Keratinocyte (primary cell): ENCODE measurements at regions not wholly inside any gene's neighbourhood (a gene's known extent, or its start where the extent isn't known, plus 50 kb on each side); places are given as distances from the start of the nearest gene placed in this dataset.
A peak's percentile ranks its signal among the peaks of the same experiment; 100 is the strongest.

Experiments
- DNase-seq: peaks from one replicate; pipeline ENCODE4 v3.0.0-alpha.2; 2011; ENCODE audit warnings: low read depth, missing footprints, low spot score
- FAIRE-seq: peaks from 2 replicates; lab custom pipeline; 2011; peaks lifted over from hg19 to GRCh38; lab: Jason Lieb, UNC
- H2AFZ ChIP-seq: 2 replicates; pipeline ENCODE4 v1.6.0; 2012; ENCODE audit warnings: low read length, control low read depth, inconsistent platforms; ENCODE audit not compliant: control insufficient read depth
- H3K27ac ChIP-seq: 2 replicates; pipeline ENCODE4 v1.5.1; 2011; ENCODE audit warnings: low read length; ENCODE audit not compliant: control insufficient read depth, insufficient read depth
- H3K27me3 ChIP-seq: 3 replicates; pipeline ENCODE4 v1.6.0; 2011; ENCODE audit warnings: low read length; ENCODE audit not compliant: control insufficient read depth, insufficient read depth; ENCODE audit errors: extremely low read depth
- H3K36me3 ChIP-seq, 2 experiments: 2 replicates in 1 of 2; 3 replicates in 1 of 2; pipeline ENCODE4 v1.5.1; 2011; ENCODE audit warnings: low read length in 2 of 2, mild to moderate bottlenecking in 1 of 2; ENCODE audit not compliant: control insufficient read depth in 2 of 2, insufficient read depth in 2 of 2; ENCODE audit errors: extremely low read depth in 1 of 2
- H3K4me1 ChIP-seq: 3 replicates; pipeline ENCODE4 v1.5.1; 2011; ENCODE audit warnings: low read length; ENCODE audit not compliant: control insufficient read depth, insufficient read depth; ENCODE audit errors: extremely low read depth
- H3K4me2 ChIP-seq: 3 replicates; pipeline ENCODE4 v1.6.0; 2011; ENCODE audit warnings: low read depth, low read length; ENCODE audit not compliant: control insufficient read depth, insufficient read depth; ENCODE audit errors: extremely low read depth
- H3K4me3 ChIP-seq, 3 experiments: fragments of 200-600 bp in 1 of 3; sonication (generic) in 1 of 3; 2 replicates in 2 of 3; 3 replicates in 1 of 3; pipeline ENCODE4 v1.5.1; 2011 to 2016; ENCODE audit warnings: low read length in 3 of 3, mild to moderate bottlenecking in 3 of 3, control low read depth in 2 of 3, inconsistent platforms in 1 of 3, low read depth in 1 of 3, mixed read lengths in 1 of 3, mixed run types in 1 of 3, moderate library complexity in 1 of 3; ENCODE audit not compliant: control insufficient read depth in 2 of 3, insufficient read depth in 2 of 3; ENCODE audit errors: extremely low read depth in 1 of 3
- H3K79me2 ChIP-seq: 2 replicates; pipeline ENCODE4 v1.6.0; 2012; ENCODE audit warnings: low read length; ENCODE audit not compliant: control insufficient read depth, insufficient read depth
- H3K9ac ChIP-seq: 3 replicates; pipeline ENCODE4 v1.6.0; 2011; ENCODE audit warnings: low read length; ENCODE audit not compliant: control insufficient read depth, insufficient read depth; ENCODE audit errors: extremely low read depth
- H3K9me1 ChIP-seq: 3 replicates; pipeline ENCODE4 v1.6.0; 2011; ENCODE audit warnings: low read length; ENCODE audit not compliant: control insufficient read depth, insufficient read depth; ENCODE audit errors: extremely low read depth
- H3K9me3 ChIP-seq: 2 replicates; pipeline ENCODE4 v1.5.1; 2012; ENCODE audit warnings: low read depth, low read length; ENCODE audit not compliant: control insufficient read depth
- H4K20me1 ChIP-seq: 3 replicates; pipeline ENCODE4 v1.6.0; 2011; ENCODE audit warnings: low read length; ENCODE audit not compliant: control insufficient read depth, insufficient read depth; ENCODE audit errors: extremely low read depth
- EZH2 ChIP-seq: IDR thresholded peaks from one replicate; pipeline ENCODE4 v1.6.1; 2012; ENCODE audit warnings: inconsistent platforms, mild to moderate bottlenecking, low read length, moderate library complexity
- dilution Hi-C: fragments of 300-500 bp; cut with MboI; formaldehyde crosslinking; loops from one replicate; pipeline ENCODE4 v1.7.0; 2020; ENCODE audit warnings: low sequenced_read_pairs; ENCODE audit not compliant: extremely low pct_ligation_motif_present
- TF ChIP-seq, protein P1 (sequence below), 3 experiments: IDR thresholded peaks in 1 of 3; conservative IDR thresholded peaks in 1 of 3; optimal IDR thresholded peaks in 1 of 3; 2 replicates in 2 of 3; 3 replicates in 1 of 3; pipeline versions ENCODE3 to v1.5.1; 2011; ENCODE audit warnings: low read length in 3 of 3, mild to moderate bottlenecking in 3 of 3, moderate library complexity in 2 of 3, control low read depth in 1 of 3, inconsistent platforms in 1 of 3; ENCODE audit not compliant: insufficient read depth in 2 of 3; ENCODE audit errors: extremely low read depth in 1 of 3

DNA sequence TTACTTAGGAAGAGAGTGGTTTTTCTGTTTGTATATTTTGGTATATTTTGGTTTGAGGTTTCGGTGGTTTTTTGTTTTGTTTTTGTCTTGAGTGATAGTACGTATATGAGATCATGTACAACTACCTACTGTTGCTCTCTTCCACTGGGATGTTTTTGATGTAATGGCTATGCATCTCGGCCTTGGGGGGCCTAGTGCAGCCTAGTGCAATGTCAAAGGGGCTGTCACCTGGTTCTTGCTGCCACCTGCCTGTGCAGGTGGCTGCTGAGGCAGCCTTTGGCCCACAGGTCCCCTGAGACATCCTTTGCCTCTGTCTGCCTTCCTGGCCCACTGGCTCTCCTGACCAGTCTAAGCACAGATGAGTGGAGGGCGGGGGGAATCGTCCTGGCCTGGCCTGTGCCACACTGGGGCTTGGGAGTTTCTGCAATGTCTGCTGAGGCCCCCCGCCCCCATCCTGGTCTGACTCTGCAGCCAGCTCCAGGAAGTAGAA, 546.6 kb downstream of the CD83 start:
- Histone ChIP-seq H3K4me1 (peaks cover 20% of the 10 kb centered on the region), H3K9me1 (no peaks in the 10 kb centered on the region), H3K9me3 (no peaks in the 10 kb centered on the region), H3K79me2 (no peaks in the 10 kb centered on the region), H3K36me3 (no peaks in the 10 kb centered on the region), H2AFZ (no peak overlapping the region), H3K9ac (no peak overlapping the region), H3K27me3 (no peaks in the 10 kb centered on the region), H3K4me3 (no peak overlapping the region), H3K4me2 (no peak overlapping the region), H4K20me1 (no peaks in the 10 kb centered on the region), H3K27ac (no peak overlapping the region)
- dilution Hi-C loops: no loop called here
- no peak for FAIRE-seq
- DNase-seq: no peak
- no peak for TF ChIP-seq EZH2
- TF ChIP-seq, protein P1, sequence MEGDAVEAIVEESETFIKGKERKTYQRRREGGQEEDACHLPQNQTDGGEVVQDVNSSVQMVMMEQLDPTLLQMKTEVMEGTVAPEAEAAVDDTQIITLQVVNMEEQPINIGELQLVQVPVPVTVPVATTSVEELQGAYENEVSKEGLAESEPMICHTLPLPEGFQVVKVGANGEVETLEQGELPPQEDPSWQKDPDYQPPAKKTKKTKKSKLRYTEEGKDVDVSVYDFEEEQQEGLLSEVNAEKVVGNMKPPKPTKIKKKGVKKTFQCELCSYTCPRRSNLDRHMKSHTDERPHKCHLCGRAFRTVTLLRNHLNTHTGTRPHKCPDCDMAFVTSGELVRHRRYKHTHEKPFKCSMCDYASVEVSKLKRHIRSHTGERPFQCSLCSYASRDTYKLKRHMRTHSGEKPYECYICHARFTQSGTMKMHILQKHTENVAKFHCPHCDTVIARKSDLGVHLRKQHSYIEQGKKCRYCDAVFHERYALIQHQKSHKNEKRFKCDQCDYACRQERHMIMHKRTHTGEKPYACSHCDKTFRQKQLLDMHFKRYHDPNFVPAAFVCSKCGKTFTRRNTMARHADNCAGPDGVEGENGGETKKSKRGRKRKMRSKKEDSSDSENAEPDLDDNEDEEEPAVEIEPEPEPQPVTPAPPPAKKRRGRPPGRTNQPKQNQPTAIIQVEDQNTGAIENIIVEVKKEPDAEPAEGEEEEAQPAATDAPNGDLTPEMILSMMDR (optimal IDR thresholded peaks at IDR 0.05 in 1 of 3, IDR thresholded peaks at IDR 0.05 in 1 of 3, conservative IDR thresholded peaks at IDR 0.05 in 1 of 3; ENCODE audit: extremely low read depth in 1 of 3, insufficient read depth in 2 of 3, low read length in 3 of 3): no peak

DNA sequence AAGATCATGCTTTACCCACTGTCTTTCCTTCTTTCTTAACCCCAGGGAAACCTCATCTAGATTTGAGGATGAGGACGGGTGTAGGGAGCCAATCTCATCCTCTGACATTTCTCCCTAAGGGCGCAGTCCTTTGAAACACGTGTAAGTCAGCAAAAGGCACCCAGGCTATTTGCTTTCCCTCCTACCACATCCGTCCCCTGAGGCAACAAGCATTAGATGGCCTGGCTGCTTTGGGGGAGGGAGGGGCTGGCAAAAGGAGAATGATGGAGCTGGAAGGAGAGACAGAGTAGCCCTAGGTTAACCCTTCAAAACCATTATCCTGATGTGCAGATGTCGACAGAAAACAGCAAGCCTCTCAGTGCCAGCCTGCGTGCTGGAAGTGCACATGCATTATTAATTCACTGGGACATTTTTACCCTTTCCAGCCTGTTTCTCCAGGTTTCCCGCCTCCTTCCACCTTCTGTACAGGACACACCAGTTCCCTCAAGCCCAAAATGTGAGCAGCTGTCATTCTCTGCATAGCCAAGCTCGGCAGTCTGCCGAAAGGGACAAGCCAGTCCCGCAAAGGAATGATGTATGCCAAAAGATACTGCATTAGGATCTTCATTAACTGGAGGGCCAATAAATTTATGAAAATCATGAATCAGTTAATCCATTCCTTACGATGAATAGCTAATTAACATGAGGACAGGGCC, 547.2 kb downstream of the CD83 start:
- peaks cover 18% of the 10 kb centered on the region for H3K4me1 ChIP-seq
- FAIRE-seq: no peak
- no peak overlapping the region for H2AFZ ChIP-seq
- no peak for DNase-seq
- no peaks in the 10 kb centered on the region for H4K20me1 ChIP-seq
- H3K9me1 ChIP-seq: no peaks in the 10 kb centered on the region
- H3K4me3 ChIP-seq: no peak overlapping the region
- H3K36me3 ChIP-seq: no peaks in the 10 kb centered on the region
- no peaks in the 10 kb centered on the region for H3K79me2 ChIP-seq
- H3K27me3 ChIP-seq: no peaks in the 10 kb centered on the region
- no peaks in the 10 kb centered on the region for H3K9me3 ChIP-seq
- TF ChIP-seq, protein P1 (optimal IDR thresholded peaks at IDR 0.05 in 1 of 3, IDR thresholded peaks at IDR 0.05 in 1 of 3, conservative IDR thresholded peaks at IDR 0.05 in 1 of 3; ENCODE audit: extremely low read depth in 1 of 3, insufficient read depth in 2 of 3, low read length in 3 of 3): no peak
- TF ChIP-seq EZH2: no peak
- H3K9ac ChIP-seq: no peak overlapping the region
- H3K27ac ChIP-seq: peak overlapping the region; percentile 19
- dilution Hi-C loops: no loop called here
- no peak overlapping the region for H3K4me2 ChIP-seq
